Liver (tissue), 8 donors: ENCODE measurements at regions not wholly inside any gene's neighbourhood (a gene's known extent, or its start where the extent isn't known, plus 50 kb on each side); places are given as distances from the start of the nearest gene placed in this dataset.

ENCODE experiments used
- DNase-seq: peaks from one replicate; pipeline ENCODE4 v3.0.0-alpha.2; 2017; ENCODE audit warnings: low spot score
- H3K27ac ChIP-seq, 2 donors: one replicate each; pipeline ENCODE4 v1.7.0; 2013; ENCODE audit warnings: inconsistent platforms in 2 of 2, low read length in 2 of 2, control low read depth in 1 of 2, low read depth in 1 of 2, mild to moderate bottlenecking in 1 of 2
- H3K27me3 ChIP-seq, 4 donors: one replicate each; pipeline versions ENCODE4 v1.6.1 to v1.7.0; 2013; ENCODE audit warnings: low read length in 3 of 4, inconsistent platforms in 1 of 4, mild to moderate bottlenecking in 1 of 4, moderate library complexity in 1 of 4; ENCODE audit not compliant: control insufficient read depth in 4 of 4, insufficient read depth in 4 of 4
- H3K36me3 ChIP-seq, 4 donors: one replicate each; pipeline versions ENCODE4 v1.6.1 to v1.7.0; 2013; ENCODE audit warnings: low read length in 3 of 4, mild to moderate bottlenecking in 3 of 4, low read depth in 1 of 4, moderate library complexity in 1 of 4; ENCODE audit not compliant: control insufficient read depth in 4 of 4, insufficient read depth in 3 of 4
- H3K4me1 ChIP-seq, 4 donors: one replicate each; pipeline versions ENCODE4 v1.6.1 to v1.7.0; 2013; ENCODE audit warnings: low read length in 3 of 4, mild to moderate bottlenecking in 3 of 4, moderate library complexity in 1 of 4; ENCODE audit not compliant: control insufficient read depth in 4 of 4, insufficient read depth in 4 of 4
- H3K4me3 ChIP-seq, 3 donors: one replicate each; pipeline versions ENCODE4 v1.6.1 to v1.7.0; 2013; ENCODE audit warnings: low read length in 3 of 3, control low read depth in 1 of 3, low read depth in 1 of 3, mild to moderate bottlenecking in 1 of 3
- H3K9ac ChIP-seq, 2 donors: one replicate each; pipeline ENCODE4 v1.7.0; 2013; ENCODE audit warnings: low read length in 2 of 2, mild to moderate bottlenecking in 2 of 2, moderate library complexity in 2 of 2, control low read depth in 1 of 2, low read depth in 1 of 2
- H3K9me3 ChIP-seq, 4 donors: one replicate each; pipeline versions ENCODE4 v1.6.1 to v1.7.0; 2013; ENCODE audit warnings: low read length in 3 of 4; ENCODE audit not compliant: control insufficient read depth in 4 of 4
- ATF3 ChIP-seq: IDR thresholded peaks from 2 replicates; pipeline ENCODE4 v1.6.1; 2016; ENCODE audit warnings: antibody characterized with exemption
- CTCF ChIP-seq: fragments of 150-350 bp; IDR thresholded peaks from 2 replicates; pipeline ENCODE4 v1.5.1; 2017; ENCODE audit warnings: improper control_type of control experiment, low read depth, low read length; ENCODE audit not compliant: missing input control
- EGR1 ChIP-seq, 2 donors: IDR thresholded peaks; 2 replicates each; pipeline ENCODE4 v1.6.1; 2016 to 2018; ENCODE audit warnings: antibody characterized with exemption in 2 of 2, low read depth in 2 of 2
- FOXA1 ChIP-seq: IDR thresholded peaks from 2 replicates; pipeline ENCODE4 v1.6.1; 2016; ENCODE audit warnings: antibody characterized with exemption
- FOXA2 ChIP-seq: IDR thresholded peaks from 2 replicates; pipeline ENCODE4 v1.6.1; 2016; ENCODE audit warnings: antibody characterized with exemption
- GABPA ChIP-seq, 2 donors: IDR thresholded peaks in 1 of 2; conservative IDR thresholded peaks in 1 of 2; 2 replicates each; pipeline ENCODE4 v1.6.1; 2016; ENCODE audit warnings: antibody characterized with exemption in 2 of 2, mild to moderate bottlenecking in 1 of 2, moderate library complexity in 1 of 2
- HNF4A ChIP-seq, 2 donors: conservative IDR thresholded peaks; 2 replicates each; pipeline ENCODE4 v1.6.1; 2016; ENCODE audit warnings: antibody characterized with exemption in 2 of 2, mild to moderate bottlenecking in 2 of 2
- HNF4G ChIP-seq: IDR thresholded peaks from 2 replicates; pipeline ENCODE4 v1.6.1; 2016; ENCODE audit warnings: antibody characterized with exemption
- JUND ChIP-seq, 2 donors: IDR thresholded peaks; 2 replicates each; pipeline ENCODE4 v1.6.1; 2016; ENCODE audit warnings: antibody characterized with exemption in 2 of 2
- MAX ChIP-seq: IDR thresholded peaks from 2 replicates; pipeline ENCODE4 v1.6.1; 2016; ENCODE audit warnings: antibody characterized with exemption
- NR2F2 ChIP-seq: IDR thresholded peaks from 2 replicates; pipeline ENCODE4 v1.6.1; 2016; ENCODE audit warnings: antibody characterized with exemption
- RAD21 ChIP-seq, 2 donors: IDR thresholded peaks; 2 replicates each; pipeline ENCODE4 v1.6.1; 2016; ENCODE audit warnings: antibody characterized with exemption in 2 of 2, mild to moderate bottlenecking in 2 of 2
- REST ChIP-seq: IDR thresholded peaks from 2 replicates; pipeline ENCODE4 v1.6.1; 2016; ENCODE audit warnings: antibody characterized with exemption, mild to moderate bottlenecking
- RXRA ChIP-seq, 2 donors: IDR thresholded peaks; 2 replicates each; pipeline ENCODE4 v1.6.1; 2017 to 2018; ENCODE audit warnings: antibody characterized with exemption in 2 of 2, mild to moderate bottlenecking in 1 of 2
- SP1 ChIP-seq: IDR thresholded peaks from 2 replicates; pipeline ENCODE4 v1.6.1; 2018; ENCODE audit warnings: antibody characterized with exemption, mild to moderate bottlenecking
- TAF1 ChIP-seq: conservative IDR thresholded peaks from 2 replicates; pipeline ENCODE4 v1.6.1; 2016; ENCODE audit warnings: antibody characterized with exemption, mild to moderate bottlenecking
- YY1 ChIP-seq: IDR thresholded peaks from 2 replicates; pipeline ENCODE4 v1.6.1; 2016; ENCODE audit warnings: antibody characterized with exemption, mild to moderate bottlenecking
- ZBTB33 ChIP-seq: IDR thresholded peaks from 2 replicates; pipeline ENCODE4 v1.6.1; 2016; ENCODE audit warnings: antibody characterized with exemption
- WGBS: extraction: QIAGEN DNeasy Blood & Tissue Kit; methylation state at CpG from one replicate; pipeline ENCODE4 v1.1.7; 2013; 5-methylcytosine and 5-hydroxymethylcytosine counted together
- donor health status: healthy.
- donor health status: healthy.
- donor health status: healthy.
- donor health status: healthy.
- donor health status: healthy.

GRCh38 chr2:13109516-13109915 is 392.8 kb downstream of the TRIB2 start:
- H3K9me3 ChIP-seq = no peaks in the 10 kb centered on the region
- 81% methylated on average over 3 of the region's 3 CpGs for WGBS
- H3K36me3 ChIP-seq = no peaks in the 10 kb centered on the region
- DNase-seq = no peak
- no peak overlapping the region for H3K27ac ChIP-seq
- no peak overlapping the region for H3K9ac ChIP-seq
- no peak overlapping the region for H3K4me3 ChIP-seq
- H3K4me1 ChIP-seq = peaks cover 0 to 16% (median 10%) of the 10 kb centered on the region in 4 donors
- no peak for TF ChIP-seq SP1
- no peak for TF ChIP-seq HNF4A (conservative IDR thresholded peaks at IDR 0.05)
- no peak for TF ChIP-seq CTCF
- TF ChIP-seq REST = no peak
- no peak for TF ChIP-seq FOXA2
- TF ChIP-seq JUND (IDR thresholded peaks at IDR 0.05) = no peak
- TF ChIP-seq MAX = no peak
- no peak for TF ChIP-seq TAF1
- no peak for TF ChIP-seq YY1
- TF ChIP-seq RAD21 (IDR thresholded peaks at IDR 0.05) = no peak
- TF ChIP-seq NR2F2 = no peak
- TF ChIP-seq HNF4G = no peak
- TF ChIP-seq RXRA (IDR thresholded peaks at IDR 0.05) = no peak
- no peak for TF ChIP-seq ZBTB33
- no peak for TF ChIP-seq GABPA (IDR thresholded peaks at IDR 0.05 in 1 of 2, conservative IDR thresholded peaks at IDR 0.05 in 1 of 2)
- TF ChIP-seq EGR1 (IDR thresholded peaks at IDR 0.05; ENCODE audit: low read depth in 2 of 2) = no peak
- no peak for TF ChIP-seq ATF3
- TF ChIP-seq FOXA1 = no peak
- no peaks in the 10 kb centered on the region for H3K27me3 ChIP-seq

- WGBS = 68% methylated on average over 3 of the region's 3 CpGs
- Histone ChIP-seq H3K36me3 (no peaks in the 10 kb centered on the region), H3K27me3 (no peaks in the 10 kb centered on the region), H3K9ac (no peak overlapping the region), H3K4me1 (peaks cover 0 to 7% (median 0%) of the 10 kb centered on the region in 4 donors), H3K4me3 (no peak overlapping the region), H3K27ac (no peak overlapping the region), H3K9me3 (no peaks in the 10 kb centered on the region)
- TF ChIP-seq HNF4G (no peak), FOXA1 (no peak), JUND (IDR thresholded peaks at IDR 0.05) (no peak), YY1 (no peak), NR2F2 (no peak), CTCF (no peak), HNF4A (conservative IDR thresholded peaks at IDR 0.05) (no peak), ATF3 (no peak), MAX (no peak), GABPA (IDR thresholded peaks at IDR 0.05 in 1 of 2, conservative IDR thresholded peaks at IDR 0.05 in 1 of 2) (no peak)
- no peak for DNase-seq
Measured at GRCh38 chr2:13110825-13111224, 394.1 kb downstream of the TRIB2 start.
